ES-I3 (cell line): ENCODE measurements at regions not wholly inside any gene's neighbourhood (a gene's known extent, or its start where the extent isn't known, plus 50 kb on each side); places are given as distances from the start of the nearest gene placed in this dataset.
"Not testable (repeated sequence)": the region's sequence is repeated elsewhere in the genome, so short reads cannot be mapped to it uniquely, and the experiment has no call there.

ENCODE experiments used
- H3K36me3 ChIP-seq: 2 replicates; pipeline ENCODE4 v1.6.1; 2013; ENCODE audit warnings: mild to moderate bottlenecking, low read length, control low read depth, moderate library complexity; ENCODE audit not compliant: insufficient read depth
- H3K4me1 ChIP-seq: 2 replicates; pipeline ENCODE4 v1.6.1; 2013; ENCODE audit warnings: mild to moderate bottlenecking, control low read depth, low read length; ENCODE audit not compliant: insufficient read depth
- H3K9ac ChIP-seq: 2 replicates; pipeline ENCODE4 v1.6.1; 2013; ENCODE audit warnings: low read depth, mild to moderate bottlenecking, low read length, moderate library complexity
- H3K9me3 ChIP-seq: 2 replicates; pipeline ENCODE4 v1.6.1; 2013; ENCODE audit warnings: mild to moderate bottlenecking, low read length, moderate library complexity; ENCODE audit not compliant: control insufficient read depth, insufficient read depth

GRCh38 chr9:104999136-104999535, 71.2 kb upstream of the ABCA1 start:
- H3K4me1 ChIP-seq = peaks cover 23% of the 10 kb centered on the region

GRCh38 chr9:105000529-105000928, 72.6 kb upstream of the ABCA1 start:
- H3K9me3 ChIP-seq, H3K36me3 ChIP-seq, H3K9ac ChIP-seq: not testable (repeated sequence)
- peaks cover 17% of the 10 kb centered on the region for H3K4me1 ChIP-seq

More at GRCh38 chr9:104999136-104999535, 71.2 kb upstream of the ABCA1 start:
- Histone ChIP-seq H3K9me3 (0 out of 2 replicates have a peak, but pooled peaks cover 3% of the 10 kb centered on the region), H3K36me3 (no peaks in the 10 kb centered on the region), H3K9ac (no peak overlapping the region)

GRCh38 chr9:105004466-105005090, 76.6 kb upstream of the ABCA1 start:
- H3K9ac ChIP-seq = no peak overlapping the region
- H3K36me3 ChIP-seq = no peaks in the 10 kb centered on the region
- 0 out of 2 replicates have a peak, but pooled peaks cover 3% of the 10 kb centered on the region for H3K9me3 ChIP-seq
- H3K4me1 ChIP-seq = no peaks in the 10 kb centered on the region

GRCh38 chr9:105005186-105005585, 77.2 kb upstream of the ABCA1 start:
- Histone ChIP-seq H3K36me3 (no peaks in the 10 kb centered on the region), H3K9ac (no peak overlapping the region), H3K9me3 (0 out of 2 replicates have a peak, but pooled peaks cover under 1% of the 10 kb centered on the region), H3K4me1 (no peaks in the 10 kb centered on the region)

GRCh38 chr9:105006514-105006913, 78.6 kb upstream of the ABCA1 start:
- Histone ChIP-seq H3K36me3 (no peaks in the 10 kb centered on the region), H3K9ac (no peak overlapping the region), H3K9me3 (no peaks in the 10 kb centered on the region), H3K4me1 (no peaks in the 10 kb centered on the region)

- Histone ChIP-seq H3K9ac (no peak overlapping the region), H3K4me1 (no peaks in the 10 kb centered on the region), H3K36me3 (no peaks in the 10 kb centered on the region), H3K9me3 (no peaks in the 10 kb centered on the region)
Measured at GRCh38 chr9:105007143-105007542, 79.2 kb upstream of the ABCA1 start.

- not testable (repeated sequence) for H3K36me3 ChIP-seq, H3K4me1 ChIP-seq, H3K9me3 ChIP-seq, H3K9ac ChIP-seq
Measured at GRCh38 chr9:105010089-105010488, 82.1 kb upstream of the ABCA1 start.

GRCh38 chr9:105021917-105022316, 94.0 kb upstream of the ABCA1 start:
- no peaks in the 10 kb centered on the region for H3K4me1 ChIP-seq
- no peaks in the 10 kb centered on the region for H3K9me3 ChIP-seq
- H3K9ac ChIP-seq = no peak overlapping the region
- H3K36me3 ChIP-seq = no peaks in the 10 kb centered on the region

GRCh38 chr9:105022545-105022944, 94.6 kb upstream of the ABCA1 start:
- H3K4me1 ChIP-seq, H3K9me3 ChIP-seq, H3K36me3 ChIP-seq, H3K9ac ChIP-seq: not testable (repeated sequence)

GRCh38 chr9:105023788-105024187, 95.8 kb upstream of the ABCA1 start:
- no peak overlapping the region for H3K9ac ChIP-seq
- no peaks in the 10 kb centered on the region for H3K36me3 ChIP-seq
- H3K4me1 ChIP-seq = no peaks in the 10 kb centered on the region
- no peaks in the 10 kb centered on the region for H3K9me3 ChIP-seq

- Histone ChIP-seq H3K9me3 (no peaks in the 10 kb centered on the region), H3K4me1 (no peaks in the 10 kb centered on the region), H3K36me3 (no peaks in the 10 kb centered on the region), H3K9ac (no peak overlapping the region)
Measured at GRCh38 chr9:105024529-105024928, 96.6 kb upstream of the ABCA1 start.

- no peaks in the 10 kb centered on the region for H3K4me1 ChIP-seq
- H3K36me3 ChIP-seq = no peaks in the 10 kb centered on the region
- H3K9ac ChIP-seq = no peak overlapping the region
- no peaks in the 10 kb centered on the region for H3K9me3 ChIP-seq
Measured at GRCh38 chr9:105026451-105026850, 98.5 kb upstream of the ABCA1 start.

- no peaks in the 10 kb centered on the region for H3K9me3 ChIP-seq
Measured at GRCh38 chr9:105027084-105027483, 99.1 kb upstream of the ABCA1 start.

GRCh38 chr9:105030285-105030684, 102.3 kb upstream of the ABCA1 start:
- Histone ChIP-seq H3K36me3 (no peaks in the 10 kb centered on the region; the same call in 1 of the 2 replicates), H3K9ac (no peak overlapping the region), H3K4me1 (no peaks in the 10 kb centered on the region), H3K9me3 (0 out of 2 replicates have a peak, but pooled peaks cover 7% of the 10 kb centered on the region)

More at GRCh38 chr9:105027084-105027483, 99.1 kb upstream of the ABCA1 start:
- H3K4me1 ChIP-seq = no peaks in the 10 kb centered on the region
- no peak overlapping the region for H3K9ac ChIP-seq
- H3K36me3 ChIP-seq = no peaks in the 10 kb centered on the region

GRCh38 chr9:105037139-105037538, 109.2 kb upstream of the ABCA1 start:
- Histone ChIP-seq H3K4me1 (no peaks in the 10 kb centered on the region), H3K9me3 (peaks cover 18% of the 10 kb centered on the region; the same call in 1 of the 2 replicates), H3K36me3 (no peaks in the 10 kb centered on the region; the same call in 1 of the 2 replicates)

More at GRCh38 chr9:105037139-105037538, 109.2 kb upstream of the ABCA1 start:
- no peak overlapping the region for H3K9ac ChIP-seq
